ENCODE measurements at regions not wholly inside any gene's neighbourhood (a gene's known extent, or its start where the extent isn't known, plus 50 kb on each side); places are given as distances from the start of the nearest gene placed in this dataset.

DNA sequence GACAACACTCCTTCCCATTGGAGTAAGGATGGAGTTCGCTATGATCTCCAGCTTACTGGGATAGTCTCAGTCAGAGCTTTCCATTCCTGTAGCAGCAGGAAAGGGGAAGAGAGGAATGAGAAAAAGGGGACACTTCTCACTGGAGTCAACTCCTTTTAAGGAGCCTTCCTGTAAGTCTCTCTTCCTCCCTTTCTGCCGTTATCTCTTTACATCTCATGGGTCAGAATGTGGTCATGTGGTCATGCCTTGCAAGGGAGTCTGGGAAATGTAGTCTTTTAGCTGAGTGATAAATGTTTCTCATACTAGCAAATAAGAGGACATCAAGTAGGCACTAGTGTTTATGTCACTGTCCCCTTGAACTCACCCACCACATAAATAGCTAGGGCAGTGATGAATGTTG lies 227.3 kb downstream of the HAPSTR1 start:
- no peak overlapping the region for H3K27ac ChIP-seq (ENCODE audit: low read depth in 1 of 2, low read length in 2 of 2)
- no peak overlapping the region for H3K9ac ChIP-seq (ENCODE audit: low read depth in 1 of 2, low read length in 2 of 2)
- H3K27me3 ChIP-seq (ENCODE audit: control insufficient read depth in 4 of 4, insufficient read depth in 4 of 4, low read length in 3 of 4), result no peaks in the 10 kb centered on the region
- no peak for DNase-seq (ENCODE audit: low spot score)
- no peak overlapping the region for H3K4me3 ChIP-seq (ENCODE audit: low read depth in 1 of 3, low read length in 3 of 3)
- 73% methylated on average over 2 of the region's 2 CpGs for WGBS
- TF ChIP-seq, protein P1, sequence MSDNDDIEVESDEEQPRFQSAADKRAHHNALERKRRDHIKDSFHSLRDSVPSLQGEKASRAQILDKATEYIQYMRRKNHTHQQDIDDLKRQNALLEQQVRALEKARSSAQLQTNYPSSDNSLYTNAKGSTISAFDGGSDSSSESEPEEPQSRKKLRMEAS (IDR thresholded peaks at IDR 0.05), result no peak
- TF ChIP-seq RAD21 (IDR thresholded peaks at IDR 0.05) (no peak), JUND (IDR thresholded peaks at IDR 0.05) (no peak), NR2F2 (IDR thresholded peaks at IDR 0.05) (no peak), RXRA (IDR thresholded peaks at IDR 0.05) (no peak), GABPA (IDR thresholded peaks at IDR 0.05 in 1 of 2, conservative IDR thresholded peaks at IDR 0.05 in 1 of 2) (no peak), HNF4G (IDR thresholded peaks at IDR 0.05) (no peak), FOXA1 (IDR thresholded peaks at IDR 0.05) (no peak), YY1 (IDR thresholded peaks at IDR 0.05) (no peak), HNF4A (conservative IDR thresholded peaks at IDR 0.05) (no peak), TAF1 (conservative IDR thresholded peaks at IDR 0.05) (no peak), SP1 (IDR thresholded peaks at IDR 0.05) (no peak), FOXA2 (IDR thresholded peaks at IDR 0.05) (no peak), EGR1 (IDR thresholded peaks at IDR 0.05; ENCODE audit: low read depth in 2 of 2) (no peak)
- TF ChIP-seq, protein P2, sequence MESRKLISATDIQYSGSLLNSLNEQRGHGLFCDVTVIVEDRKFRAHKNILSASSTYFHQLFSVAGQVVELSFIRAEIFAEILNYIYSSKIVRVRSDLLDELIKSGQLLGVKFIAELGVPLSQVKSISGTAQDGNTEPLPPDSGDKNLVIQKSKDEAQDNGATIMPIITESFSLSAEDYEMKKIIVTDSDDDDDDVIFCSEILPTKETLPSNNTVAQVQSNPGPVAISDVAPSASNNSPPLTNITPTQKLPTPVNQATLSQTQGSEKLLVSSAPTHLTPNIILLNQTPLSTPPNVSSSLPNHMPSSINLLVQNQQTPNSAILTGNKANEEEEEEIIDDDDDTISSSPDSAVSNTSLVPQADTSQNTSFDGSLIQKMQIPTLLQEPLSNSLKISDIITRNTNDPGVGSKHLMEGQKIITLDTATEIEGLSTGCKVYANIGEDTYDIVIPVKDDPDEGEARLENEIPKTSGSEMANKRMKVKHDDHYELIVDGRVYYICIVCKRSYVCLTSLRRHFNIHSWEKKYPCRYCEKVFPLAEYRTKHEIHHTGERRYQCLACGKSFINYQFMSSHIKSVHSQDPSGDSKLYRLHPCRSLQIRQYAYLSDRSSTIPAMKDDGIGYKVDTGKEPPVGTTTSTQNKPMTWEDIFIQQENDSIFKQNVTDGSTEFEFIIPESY (IDR thresholded peaks at IDR 0.05), result no peak
- TF ChIP-seq, protein P3, sequence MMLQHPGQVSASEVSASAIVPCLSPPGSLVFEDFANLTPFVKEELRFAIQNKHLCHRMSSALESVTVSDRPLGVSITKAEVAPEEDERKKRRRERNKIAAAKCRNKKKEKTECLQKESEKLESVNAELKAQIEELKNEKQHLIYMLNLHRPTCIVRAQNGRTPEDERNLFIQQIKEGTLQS (IDR thresholded peaks at IDR 0.05), result no peak
- TF ChIP-seq, protein P4, sequence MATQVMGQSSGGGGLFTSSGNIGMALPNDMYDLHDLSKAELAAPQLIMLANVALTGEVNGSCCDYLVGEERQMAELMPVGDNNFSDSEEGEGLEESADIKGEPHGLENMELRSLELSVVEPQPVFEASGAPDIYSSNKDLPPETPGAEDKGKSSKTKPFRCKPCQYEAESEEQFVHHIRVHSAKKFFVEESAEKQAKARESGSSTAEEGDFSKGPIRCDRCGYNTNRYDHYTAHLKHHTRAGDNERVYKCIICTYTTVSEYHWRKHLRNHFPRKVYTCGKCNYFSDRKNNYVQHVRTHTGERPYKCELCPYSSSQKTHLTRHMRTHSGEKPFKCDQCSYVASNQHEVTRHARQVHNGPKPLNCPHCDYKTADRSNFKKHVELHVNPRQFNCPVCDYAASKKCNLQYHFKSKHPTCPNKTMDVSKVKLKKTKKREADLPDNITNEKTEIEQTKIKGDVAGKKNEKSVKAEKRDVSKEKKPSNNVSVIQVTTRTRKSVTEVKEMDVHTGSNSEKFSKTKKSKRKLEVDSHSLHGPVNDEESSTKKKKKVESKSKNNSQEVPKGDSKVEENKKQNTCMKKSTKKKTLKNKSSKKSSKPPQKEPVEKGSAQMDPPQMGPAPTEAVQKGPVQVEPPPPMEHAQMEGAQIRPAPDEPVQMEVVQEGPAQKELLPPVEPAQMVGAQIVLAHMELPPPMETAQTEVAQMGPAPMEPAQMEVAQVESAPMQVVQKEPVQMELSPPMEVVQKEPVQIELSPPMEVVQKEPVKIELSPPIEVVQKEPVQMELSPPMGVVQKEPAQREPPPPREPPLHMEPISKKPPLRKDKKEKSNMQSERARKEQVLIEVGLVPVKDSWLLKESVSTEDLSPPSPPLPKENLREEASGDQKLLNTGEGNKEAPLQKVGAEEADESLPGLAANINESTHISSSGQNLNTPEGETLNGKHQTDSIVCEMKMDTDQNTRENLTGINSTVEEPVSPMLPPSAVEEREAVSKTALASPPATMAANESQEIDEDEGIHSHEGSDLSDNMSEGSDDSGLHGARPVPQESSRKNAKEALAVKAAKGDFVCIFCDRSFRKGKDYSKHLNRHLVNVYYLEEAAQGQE (IDR thresholded peaks at IDR 0.05), result no peak
- TF ChIP-seq, protein P5, sequence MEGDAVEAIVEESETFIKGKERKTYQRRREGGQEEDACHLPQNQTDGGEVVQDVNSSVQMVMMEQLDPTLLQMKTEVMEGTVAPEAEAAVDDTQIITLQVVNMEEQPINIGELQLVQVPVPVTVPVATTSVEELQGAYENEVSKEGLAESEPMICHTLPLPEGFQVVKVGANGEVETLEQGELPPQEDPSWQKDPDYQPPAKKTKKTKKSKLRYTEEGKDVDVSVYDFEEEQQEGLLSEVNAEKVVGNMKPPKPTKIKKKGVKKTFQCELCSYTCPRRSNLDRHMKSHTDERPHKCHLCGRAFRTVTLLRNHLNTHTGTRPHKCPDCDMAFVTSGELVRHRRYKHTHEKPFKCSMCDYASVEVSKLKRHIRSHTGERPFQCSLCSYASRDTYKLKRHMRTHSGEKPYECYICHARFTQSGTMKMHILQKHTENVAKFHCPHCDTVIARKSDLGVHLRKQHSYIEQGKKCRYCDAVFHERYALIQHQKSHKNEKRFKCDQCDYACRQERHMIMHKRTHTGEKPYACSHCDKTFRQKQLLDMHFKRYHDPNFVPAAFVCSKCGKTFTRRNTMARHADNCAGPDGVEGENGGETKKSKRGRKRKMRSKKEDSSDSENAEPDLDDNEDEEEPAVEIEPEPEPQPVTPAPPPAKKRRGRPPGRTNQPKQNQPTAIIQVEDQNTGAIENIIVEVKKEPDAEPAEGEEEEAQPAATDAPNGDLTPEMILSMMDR (IDR thresholded peaks at IDR 0.05; ENCODE audit: low read depth, low read length, missing input control), result no peak
- H3K36me3 ChIP-seq (ENCODE audit: control insufficient read depth in 4 of 4, insufficient read depth in 3 of 4, low read depth in 1 of 4, low read length in 3 of 4), result no peaks in the 10 kb centered on the region
- peaks cover 2 to 20% (median 16%) of the 10 kb centered on the region in 4 donors for H3K4me1 ChIP-seq (ENCODE audit: control insufficient read depth in 4 of 4, insufficient read depth in 4 of 4, low read length in 3 of 4)
- H3K9me3 ChIP-seq (ENCODE audit: control insufficient read depth in 4 of 4, low read length in 3 of 4), result no peaks in the 10 kb centered on the region

Data from liver (tissue), 8 donors.